OCI-LY1 (cell line): ENCODE measurements at regions not wholly inside any gene's neighbourhood (a gene's known extent, or its start where the extent isn't known, plus 50 kb on each side); places are given as distances from the start of the nearest gene placed in this dataset.

Experiments used
- H2AFZ ChIP-seq: fragments of 200-600 bp; sonication (generic), shearing (Covaris generic); 2 replicates; pipeline ENCODE4 v1.6.0; 2014; ENCODE audit warnings: antibody characterized with exemption, mild to moderate bottlenecking, low read length
- H3F3A ChIP-seq: fragments of 200-600 bp; sonication (generic), shearing (Covaris generic); 2 replicates; pipeline ENCODE4 v1.6.0; 2014; ENCODE audit warnings: mild to moderate bottlenecking, antibody characterized with exemption, low read length, moderate library complexity; ENCODE audit not compliant: insufficient read depth
- H3K27ac ChIP-seq: fragments of 200-600 bp; sonication (generic); 2 replicates; pipeline ENCODE4 v1.5.1; 2014; ENCODE audit warnings: low read length, mixed run types, mild to moderate bottlenecking, low read depth; ENCODE audit not compliant: poor library complexity, severe bottlenecking
- H3K27me3 ChIP-seq: fragments of 200-600 bp; sonication (generic); 2 replicates; pipeline ENCODE4 v1.6.0; 2014; ENCODE audit warnings: antibody characterized with exemption, mild to moderate bottlenecking, low read length, moderate library complexity; ENCODE audit not compliant: insufficient read depth
- H3K36me3 ChIP-seq: fragments of 200-600 bp; sonication (generic); 2 replicates; pipeline ENCODE4 v1.6.1; 2014; ENCODE audit warnings: mild to moderate bottlenecking, antibody characterized with exemption, low read length, moderate library complexity, mixed read lengths; ENCODE audit not compliant: insufficient read depth
- H3K4me1 ChIP-seq: fragments of 200-600 bp; sonication (generic); 2 replicates; pipeline ENCODE4 v1.5.1; 2014; ENCODE audit warnings: mild to moderate bottlenecking, low read length, moderate library complexity; ENCODE audit not compliant: insufficient read depth, severe bottlenecking
- H3K4me2 ChIP-seq: fragments of 200-600 bp; sonication (generic), shearing (Covaris generic); 2 replicates; pipeline ENCODE4 v1.6.1; 2014; ENCODE audit warnings: low read length
- H3K4me3 ChIP-seq: fragments of 200-600 bp; sonication (generic); 2 replicates; pipeline ENCODE4 v1.5.1; 2014; ENCODE audit warnings: low read length, low read depth, mild to moderate bottlenecking, mixed read lengths; ENCODE audit not compliant: poor library complexity, severe bottlenecking
- H3K79me2 ChIP-seq: fragments of 200-600 bp; shearing (Covaris generic); 2 replicates; pipeline ENCODE4 v1.6.1; 2016; ENCODE audit warnings: mixed run types, low read length, mixed read lengths; ENCODE audit not compliant: insufficient read depth
- H3K9ac ChIP-seq: fragments of 200-600 bp; sonication (generic), shearing (Covaris generic); 2 replicates; pipeline ENCODE4 v1.6.1; 2014; ENCODE audit warnings: mild to moderate bottlenecking, low read length, mixed read lengths
- H3K9me2 ChIP-seq: fragments of 200-600 bp; sonication (generic), shearing (Covaris generic); 2 replicates; pipeline ENCODE4 v1.6.1; 2014; ENCODE audit warnings: low read depth, mild to moderate bottlenecking, low read length, mixed read lengths
- H3K9me3 ChIP-seq: fragments of 200-600 bp; shearing (Covaris generic); 2 replicates; pipeline ENCODE4 v1.6.1; 2014; ENCODE audit warnings: low read length, mixed read lengths
- H4K20me1 ChIP-seq: fragments of 200-600 bp; sonication (generic), shearing (Covaris generic); 2 replicates; pipeline ENCODE4 v1.6.0; 2016; ENCODE audit warnings: mild to moderate bottlenecking, low read length; ENCODE audit not compliant: insufficient read depth
- EZH2 ChIP-seq: fragments of 200-600 bp; sonication (generic), shearing (Covaris generic); IDR thresholded peaks from 2 replicates; pipeline ENCODE4 v1.8.0; 2017; ENCODE audit warnings: borderline replicate concordance, mixed run types, mild to moderate bottlenecking, antibody characterized with exemption, low read length, moderate library complexity, mixed read lengths
- TF ChIP-seq, protein P1 (sequence below): fragments of 200-600 bp; sonication (generic), shearing (Covaris generic); IDR thresholded peaks from 2 replicates; pipeline ENCODE4 v1.5.1; 2017; ENCODE audit warnings: mild to moderate bottlenecking, antibody characterized with exemption, low read length, moderate library complexity, mixed read lengths

DNA sequence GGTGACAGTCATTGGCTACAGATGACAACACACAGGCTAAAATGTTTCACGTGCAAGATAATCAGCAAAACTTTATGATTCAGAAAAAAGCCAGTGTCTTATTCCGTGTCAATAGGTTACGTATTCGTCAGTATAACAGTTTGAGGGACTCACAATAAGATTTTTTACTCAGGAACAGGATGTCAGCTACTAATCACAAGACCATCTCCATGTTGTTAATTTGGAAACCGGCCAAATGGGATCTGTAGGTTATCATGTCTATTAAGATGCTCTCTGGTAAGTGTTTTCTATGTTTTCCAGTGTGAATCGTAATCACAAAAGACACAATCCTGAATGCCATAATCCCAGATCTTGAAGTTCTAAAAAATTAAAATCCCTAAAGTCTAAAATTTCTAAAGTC lies 197.3 kb downstream of the ETV1 start:
- Histone ChIP-seq H4K20me1 (no peaks in the 10 kb centered on the region), H3K9me2 (no peaks in the 10 kb centered on the region), H3K9me3 (no peaks in the 10 kb centered on the region), H3K4me3 (no peak overlapping the region), H3K9ac (no peak overlapping the region), H3K4me2 (no peak overlapping the region), H3K79me2 (no peaks in the 10 kb centered on the region), H3K4me1 (no peaks in the 10 kb centered on the region), H2AFZ (peak overlapping the region; percentile 22; the same call in 1 of the 2 replicates), H3K27me3 (no peaks in the 10 kb centered on the region), H3K36me3 (no peaks in the 10 kb centered on the region), H3F3A (no peaks in the 10 kb centered on the region), H3K27ac (no peak overlapping the region)
- TF ChIP-seq, protein P1, sequence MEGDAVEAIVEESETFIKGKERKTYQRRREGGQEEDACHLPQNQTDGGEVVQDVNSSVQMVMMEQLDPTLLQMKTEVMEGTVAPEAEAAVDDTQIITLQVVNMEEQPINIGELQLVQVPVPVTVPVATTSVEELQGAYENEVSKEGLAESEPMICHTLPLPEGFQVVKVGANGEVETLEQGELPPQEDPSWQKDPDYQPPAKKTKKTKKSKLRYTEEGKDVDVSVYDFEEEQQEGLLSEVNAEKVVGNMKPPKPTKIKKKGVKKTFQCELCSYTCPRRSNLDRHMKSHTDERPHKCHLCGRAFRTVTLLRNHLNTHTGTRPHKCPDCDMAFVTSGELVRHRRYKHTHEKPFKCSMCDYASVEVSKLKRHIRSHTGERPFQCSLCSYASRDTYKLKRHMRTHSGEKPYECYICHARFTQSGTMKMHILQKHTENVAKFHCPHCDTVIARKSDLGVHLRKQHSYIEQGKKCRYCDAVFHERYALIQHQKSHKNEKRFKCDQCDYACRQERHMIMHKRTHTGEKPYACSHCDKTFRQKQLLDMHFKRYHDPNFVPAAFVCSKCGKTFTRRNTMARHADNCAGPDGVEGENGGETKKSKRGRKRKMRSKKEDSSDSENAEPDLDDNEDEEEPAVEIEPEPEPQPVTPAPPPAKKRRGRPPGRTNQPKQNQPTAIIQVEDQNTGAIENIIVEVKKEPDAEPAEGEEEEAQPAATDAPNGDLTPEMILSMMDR, result no peak
- TF ChIP-seq EZH2, result no peak

DNA sequence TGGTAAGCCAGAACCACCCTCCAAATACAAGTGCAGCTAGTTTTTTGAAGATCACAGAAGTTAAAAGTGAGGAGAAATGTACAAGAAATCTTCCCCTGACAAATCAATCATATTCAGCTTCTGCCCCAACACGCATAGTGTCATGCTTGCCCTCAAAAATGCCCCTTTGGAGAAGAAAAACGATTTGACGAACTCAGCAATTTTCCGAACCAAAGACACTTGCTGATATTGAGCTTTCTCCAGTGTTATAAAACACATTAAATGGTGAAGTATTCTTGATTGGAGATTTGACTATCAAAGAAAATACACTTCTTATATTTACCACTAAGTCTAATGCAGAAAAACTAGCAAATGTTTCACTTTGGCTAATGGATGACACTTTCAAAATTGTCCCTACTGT lies 195.5 kb downstream of the ETV1 start:
- Histone ChIP-seq H3K9ac (no peak overlapping the region), H3K4me2 (no peak overlapping the region), H3K27me3 (no peaks in the 10 kb centered on the region), H3K27ac (no peak overlapping the region), H4K20me1 (no peaks in the 10 kb centered on the region), H3K9me2 (no peaks in the 10 kb centered on the region), H3F3A (no peaks in the 10 kb centered on the region), H3K9me3 (no peaks in the 10 kb centered on the region), H3K79me2 (no peaks in the 10 kb centered on the region), H3K36me3 (no peaks in the 10 kb centered on the region), H3K4me3 (no peak overlapping the region), H2AFZ (no peak overlapping the region), H3K4me1 (no peaks in the 10 kb centered on the region)
- TF ChIP-seq, protein P1, result no peak
- no peak for TF ChIP-seq EZH2

DNA sequence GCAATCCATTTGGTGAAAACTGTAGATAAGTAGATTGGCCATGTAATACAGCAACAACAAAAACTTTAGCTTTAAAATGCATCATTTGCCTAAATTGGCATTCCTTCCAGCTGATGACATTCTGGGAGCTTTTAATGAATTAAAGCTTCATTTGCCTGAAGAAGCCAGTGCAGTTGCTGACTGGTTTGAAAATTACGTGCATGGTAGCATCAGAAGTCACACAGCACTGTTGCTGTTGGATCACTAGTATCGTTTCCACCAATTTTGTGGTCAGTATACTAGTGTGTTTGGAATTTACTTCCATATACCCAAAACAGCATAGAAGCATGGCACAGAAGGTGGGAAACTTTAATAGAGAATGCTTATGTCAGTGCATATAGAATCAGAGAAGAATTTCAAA lies 194.9 kb downstream of the ETV1 start:
- Histone ChIP-seq H3K4me1 (peaks cover 3% of the 10 kb centered on the region), H4K20me1 (no peaks in the 10 kb centered on the region), H3F3A (no peaks in the 10 kb centered on the region), H2AFZ (no peak overlapping the region; the same call in 1 of the 2 replicates), H3K27ac (no peak overlapping the region), H3K9me3 (no peaks in the 10 kb centered on the region), H3K4me3 (no peak overlapping the region), H3K27me3 (no peaks in the 10 kb centered on the region), H3K79me2 (no peaks in the 10 kb centered on the region), H3K9ac (no peak overlapping the region), H3K4me2 (no peak overlapping the region), H3K9me2 (no peaks in the 10 kb centered on the region), H3K36me3 (no peaks in the 10 kb centered on the region)
- no peak for TF ChIP-seq EZH2
- TF ChIP-seq, protein P1, result no peak
